Renal pelvis (tissue), 1 donor: ENCODE measurements at regions not wholly inside any gene's neighbourhood (a gene's known extent, or its start where the extent isn't known, plus 50 kb on each side); places are given as distances from the start of the nearest gene placed in this dataset.
A peak's percentile ranks its signal among the peaks of the same experiment; 100 is the strongest.
"Not testable (repeated sequence)": the region's sequence is repeated elsewhere in the genome, so short reads cannot be mapped to it uniquely, and the experiment has no call there.

ENCODE experiments used
- DNase-seq: peaks from one replicate; pipeline ENCODE4 v3.0.0-alpha.2; 2013

DNA sequence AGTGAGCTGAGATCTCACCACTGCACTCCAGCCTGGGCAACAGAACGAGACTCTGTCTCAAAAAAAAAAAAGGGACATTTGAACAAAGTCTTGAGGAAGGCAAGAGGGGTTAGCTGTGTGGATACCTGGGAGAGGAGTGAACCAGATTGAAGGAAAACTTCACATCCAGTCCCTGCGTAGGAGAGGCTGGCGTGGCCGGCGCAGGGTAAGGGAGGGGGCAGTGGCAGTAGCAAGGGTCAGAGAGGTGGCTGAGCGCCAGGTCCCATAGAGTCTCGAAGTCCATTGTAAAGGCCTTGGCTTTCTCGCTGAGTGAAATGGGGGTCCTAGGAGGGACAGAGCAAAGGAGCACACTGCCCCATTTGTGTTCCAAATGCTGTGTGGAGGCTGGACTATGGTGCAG is 171.8 kb upstream of the WSCD1 start:
- no peak for DNase-seq

DNA sequence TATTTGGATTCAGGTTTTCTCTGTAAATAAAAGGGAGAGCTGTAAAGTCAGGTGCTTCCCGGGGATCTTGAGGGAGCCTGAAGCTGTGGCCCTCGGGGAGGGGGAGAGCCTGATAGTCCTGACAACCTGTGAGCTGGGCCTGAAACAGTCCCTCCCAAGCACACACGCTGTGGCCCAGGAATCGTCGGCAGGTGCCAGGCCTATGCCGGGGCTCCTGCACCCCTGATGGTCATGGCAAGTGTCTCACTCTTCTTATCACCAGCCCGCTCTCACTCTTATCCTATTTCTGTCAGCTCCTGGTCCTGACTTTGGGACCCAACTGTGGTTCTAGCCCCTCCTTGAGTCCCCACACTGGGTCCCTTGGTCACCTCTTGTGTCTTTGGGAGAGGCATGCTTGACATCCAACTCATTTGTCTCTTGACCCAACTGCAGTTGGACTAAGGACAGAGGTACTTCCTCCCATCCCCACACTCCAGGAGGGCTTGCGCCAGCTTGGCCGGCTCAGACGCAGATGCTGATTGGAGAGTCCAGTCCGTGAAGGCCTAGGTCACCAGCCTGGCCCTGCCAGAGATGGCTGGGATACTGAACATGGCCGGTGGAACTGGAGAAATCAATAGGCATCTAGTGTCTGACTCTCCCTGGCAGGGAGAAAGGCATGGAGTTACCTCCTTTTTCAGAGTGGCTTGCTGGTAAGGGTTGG is 170.5 kb upstream of the WSCD1 start:
- DNase-seq: no peak

DNA sequence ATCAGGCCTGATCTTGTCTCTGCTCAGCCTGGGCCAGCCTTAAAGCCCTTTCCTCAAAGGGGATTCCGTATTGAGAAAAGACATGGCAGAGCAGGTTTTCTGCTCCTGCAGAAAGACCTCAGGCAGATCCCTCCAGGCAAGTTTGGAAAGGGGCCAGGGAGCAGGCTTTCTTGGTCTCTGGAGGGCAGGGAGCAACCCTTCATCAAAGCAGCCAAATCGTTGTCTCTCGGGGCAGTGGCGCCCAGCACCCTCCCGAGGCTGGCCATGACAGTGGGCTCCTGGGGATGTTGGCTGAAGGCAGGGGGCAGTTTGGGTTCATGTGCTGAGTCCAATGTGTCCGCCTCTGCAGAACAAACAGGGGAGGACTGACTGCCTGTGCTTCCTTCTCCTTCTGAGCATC is 168.4 kb upstream of the WSCD1 start:
- DNase-seq: peak; percentile 19

DNA sequence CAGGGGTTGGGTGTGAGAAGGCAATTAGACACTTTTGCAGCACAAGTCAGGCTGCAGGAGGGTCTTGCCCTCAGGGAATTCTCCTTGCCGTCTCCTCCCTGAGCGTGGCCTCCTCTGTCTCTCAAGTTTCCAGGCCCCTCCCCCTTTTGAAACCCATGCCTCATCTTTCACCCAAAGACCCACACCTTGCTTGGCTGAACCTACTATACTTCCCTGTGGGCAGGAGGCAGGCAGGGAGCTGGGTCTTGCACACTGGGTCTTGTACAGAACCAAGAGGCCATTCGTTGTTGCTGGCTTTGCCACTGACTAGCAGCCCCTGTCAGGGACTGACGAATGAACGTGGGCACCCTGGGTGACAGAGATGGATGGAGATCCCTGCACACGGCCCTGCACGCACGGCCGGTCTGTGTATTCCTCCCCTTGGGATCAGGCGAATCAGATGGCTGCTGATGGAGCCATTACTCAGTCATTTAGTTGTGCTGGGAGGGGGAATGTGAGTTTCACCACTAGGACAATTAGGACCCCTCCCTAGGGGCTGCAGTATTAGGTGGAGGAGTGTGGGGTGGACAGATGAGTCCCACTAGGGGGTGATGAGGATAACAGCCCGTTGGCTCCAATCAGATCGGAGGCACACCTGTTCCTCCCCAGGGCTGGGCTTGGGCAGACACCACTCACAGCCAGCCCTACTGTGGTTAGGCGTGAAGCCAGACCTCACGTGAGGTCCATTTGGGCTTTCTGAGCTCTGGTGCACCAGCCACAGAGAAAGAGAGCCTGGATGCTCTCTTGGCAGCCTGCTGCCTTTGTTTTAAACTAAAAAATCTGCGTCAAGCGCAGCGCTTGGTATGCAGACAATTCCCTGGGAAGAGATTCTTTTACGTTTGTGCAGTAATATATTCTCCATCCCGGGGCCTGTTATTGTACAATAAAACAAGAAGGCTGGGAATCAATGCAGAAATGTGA is 167.7 kb upstream of the WSCD1 start:
- DNase-seq: peak; percentile 47

DNA sequence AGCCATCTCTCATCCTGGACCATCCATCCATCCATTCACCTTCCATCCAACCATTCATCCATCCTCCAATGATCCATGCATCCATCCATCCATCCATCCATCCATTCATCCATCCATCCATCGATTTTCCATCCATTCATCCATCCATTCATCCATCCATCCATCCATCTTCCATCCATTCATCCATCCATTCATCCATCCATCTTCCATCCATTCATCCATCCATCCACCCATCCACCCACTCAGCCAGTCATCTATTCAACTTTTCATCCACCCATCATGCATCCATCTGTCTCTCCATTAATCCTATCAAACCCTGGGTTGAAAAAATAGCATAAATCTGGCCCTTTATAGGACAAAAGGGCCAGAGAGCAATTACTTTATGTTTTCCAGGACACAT is 158.3 kb upstream of the WSCD1 start:
- no peak for DNase-seq

DNA sequence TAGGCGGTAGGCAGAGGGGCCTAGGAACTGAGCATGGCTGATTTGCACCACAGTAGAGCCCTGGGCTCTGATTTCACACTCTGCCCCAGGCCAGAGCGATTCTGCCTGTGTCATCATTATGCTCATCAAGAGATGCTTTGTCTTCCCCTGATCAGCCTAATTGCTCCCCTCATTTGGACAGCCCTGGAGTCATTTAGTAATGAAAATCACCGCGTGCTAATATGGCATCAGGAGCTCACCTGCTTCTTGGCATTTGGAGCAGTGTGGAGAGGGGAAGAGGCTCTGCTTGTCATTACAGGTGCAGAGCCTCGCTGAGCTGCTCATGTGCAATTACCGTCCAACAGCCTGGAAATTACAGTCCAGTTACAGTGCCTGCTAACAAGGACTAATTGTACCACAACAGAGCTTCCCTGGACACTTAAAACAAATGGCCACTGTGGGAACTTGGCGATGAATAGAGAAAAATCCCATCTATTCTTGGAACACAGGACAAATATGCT is 157.1 kb upstream of the WSCD1 start:
- no peak for DNase-seq

DNA sequence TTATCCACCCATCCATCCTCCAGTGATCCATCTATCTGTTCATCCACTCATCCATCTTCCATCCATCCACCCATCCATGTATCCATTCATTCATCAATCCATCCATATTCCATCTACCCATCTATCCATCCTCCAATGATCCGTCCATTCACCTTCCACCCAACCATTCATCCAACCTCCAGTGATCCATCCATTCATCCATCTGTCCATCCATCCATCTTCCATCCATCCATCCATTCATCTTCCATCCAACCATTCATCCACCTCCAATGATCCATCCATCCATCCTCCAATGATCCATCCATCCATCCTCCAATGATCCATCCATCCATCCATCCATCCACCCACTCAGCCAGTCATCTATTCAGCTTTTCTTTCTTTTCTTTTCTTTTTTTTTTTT is 156.5 kb upstream of the WSCD1 start:
- no peak for DNase-seq

DNA sequence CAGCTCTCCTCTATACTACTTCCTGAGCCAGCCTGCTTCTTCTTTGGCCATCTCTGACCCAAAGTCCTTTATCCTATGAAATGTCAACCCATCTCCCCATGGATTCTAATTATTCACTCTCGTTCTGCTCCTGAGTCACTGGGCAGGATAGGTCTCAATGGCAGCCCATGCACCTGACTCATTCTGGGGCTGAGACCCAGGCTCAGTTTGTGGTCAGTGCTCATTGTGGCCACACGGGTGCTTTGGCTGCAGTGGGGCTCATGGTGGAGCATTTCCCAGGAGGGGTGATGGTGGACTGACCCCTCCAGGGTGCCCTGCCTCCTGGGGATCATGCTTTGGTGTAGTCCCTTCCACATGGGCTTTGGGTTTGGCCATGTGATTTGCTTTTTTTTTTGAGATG is 154.8 kb upstream of the WSCD1 start:
- DNase-seq: no peak

DNA sequence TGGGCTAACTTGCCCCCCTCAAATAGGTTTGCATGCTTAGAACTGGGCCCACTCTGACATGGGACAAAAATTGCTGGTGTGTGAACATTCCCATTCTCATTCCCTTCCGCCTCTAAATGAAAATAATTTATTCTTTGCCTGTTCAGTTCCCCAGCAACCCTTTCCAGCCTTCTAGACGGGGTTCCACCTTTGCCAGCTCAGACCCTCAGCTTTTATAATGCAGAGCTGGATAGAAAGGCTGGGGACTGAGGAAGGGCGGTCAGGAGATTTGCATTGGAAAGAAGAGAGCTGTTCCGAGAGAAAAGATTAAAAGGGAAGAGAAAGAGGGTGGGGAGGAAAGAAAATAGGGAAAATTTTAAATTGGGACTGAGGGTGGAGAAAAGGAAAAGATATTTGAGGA is 151.1 kb upstream of the WSCD1 start:
- no peak for DNase-seq

DNA sequence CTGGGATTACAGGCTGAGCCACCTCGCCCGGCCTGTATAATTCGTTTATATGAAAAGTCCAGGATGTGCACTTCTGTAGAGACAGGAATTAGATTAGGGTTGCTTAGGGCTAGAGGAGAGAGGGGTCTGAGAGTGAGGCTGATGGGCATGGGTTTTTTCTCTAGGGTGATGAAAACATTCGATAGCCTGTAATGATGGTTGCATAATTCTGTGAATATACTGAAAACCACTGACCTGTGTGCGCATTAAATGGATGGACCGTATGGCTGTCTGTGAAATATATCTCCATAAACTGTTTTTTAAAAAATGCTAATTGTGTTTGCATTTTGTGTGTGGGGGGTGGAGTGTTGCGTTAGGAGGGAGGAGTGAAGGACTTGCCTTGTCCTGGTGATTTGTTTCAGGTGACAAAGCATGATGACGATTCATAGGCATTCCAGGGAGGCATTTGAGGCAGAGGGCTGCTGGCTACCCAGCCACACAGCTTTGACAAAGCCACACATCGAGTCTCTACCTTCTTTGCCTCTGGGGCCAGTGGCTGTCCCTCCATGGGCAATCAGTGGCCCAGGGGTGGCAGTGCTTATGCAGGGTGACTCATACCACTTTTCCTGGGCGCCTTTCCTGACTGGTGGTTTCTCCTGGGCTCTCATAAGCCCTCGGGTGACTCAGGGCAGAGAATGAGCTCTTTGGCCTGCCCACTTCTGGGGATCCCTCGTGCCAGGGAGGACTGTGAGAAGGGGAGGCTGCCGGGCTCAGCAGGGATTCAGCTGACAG is 148.5 kb upstream of the WSCD1 start:
- no peak for DNase-seq

DNA sequence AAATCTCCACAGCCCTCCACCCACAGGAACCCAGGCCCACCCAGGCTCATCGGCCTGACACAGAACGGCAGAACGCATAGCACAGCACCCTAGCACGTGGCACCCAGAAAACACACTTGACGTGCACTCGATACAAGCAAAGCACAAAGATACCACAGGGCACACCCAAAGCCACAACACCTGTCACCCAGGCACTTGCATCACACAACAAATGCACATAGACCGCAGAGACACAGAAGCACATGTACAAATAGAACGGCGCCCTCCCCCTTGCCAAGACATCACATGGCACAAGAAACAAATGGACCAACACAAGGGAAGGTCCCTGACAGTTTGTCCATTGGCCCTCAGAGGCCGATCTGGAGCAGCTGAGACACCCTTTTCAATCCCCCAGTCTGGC is 147.7 kb upstream of the WSCD1 start:
- DNase-seq: no peak

DNA sequence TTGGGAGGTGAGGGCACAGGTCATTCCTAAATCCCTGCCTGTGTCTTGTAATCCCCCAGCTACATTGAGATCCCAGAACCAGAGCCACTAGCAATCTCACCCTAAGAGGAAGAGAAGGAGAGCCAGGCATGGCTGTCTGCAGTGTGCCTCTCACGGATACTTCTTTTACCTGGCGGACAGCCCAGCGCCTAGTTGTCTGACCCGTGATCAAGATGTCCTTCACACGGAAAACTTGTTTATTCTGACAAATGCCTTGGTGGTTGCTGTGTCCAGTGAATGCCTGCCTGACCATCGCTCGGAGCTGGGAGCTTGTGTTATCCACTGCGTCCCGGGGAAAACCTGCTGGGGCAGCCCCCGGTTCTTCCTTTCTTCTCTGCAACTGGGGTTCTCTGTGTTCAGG is 140.5 kb upstream of the WSCD1 start:
- no peak for DNase-seq

DNA sequence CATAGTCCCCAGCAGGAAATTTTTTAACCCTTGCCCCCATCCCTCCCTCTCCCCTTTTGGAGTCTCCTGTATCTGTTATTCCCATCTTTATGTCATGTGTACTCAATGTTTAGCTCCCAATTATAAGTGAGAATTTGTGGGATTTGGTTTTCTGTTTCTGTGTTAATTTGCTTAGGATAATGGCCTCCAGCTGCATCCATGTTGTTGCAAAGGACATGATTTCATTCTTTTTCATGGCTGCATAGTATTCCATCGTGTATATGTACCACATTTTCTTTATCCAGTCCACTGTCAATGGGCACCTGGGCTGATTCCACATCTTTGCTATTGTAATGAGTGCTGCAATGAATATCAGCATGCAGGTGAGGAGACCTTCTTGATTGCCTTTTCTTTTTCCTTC is 139.6 kb upstream of the WSCD1 start:
- not testable (repeated sequence) for DNase-seq

DNA sequence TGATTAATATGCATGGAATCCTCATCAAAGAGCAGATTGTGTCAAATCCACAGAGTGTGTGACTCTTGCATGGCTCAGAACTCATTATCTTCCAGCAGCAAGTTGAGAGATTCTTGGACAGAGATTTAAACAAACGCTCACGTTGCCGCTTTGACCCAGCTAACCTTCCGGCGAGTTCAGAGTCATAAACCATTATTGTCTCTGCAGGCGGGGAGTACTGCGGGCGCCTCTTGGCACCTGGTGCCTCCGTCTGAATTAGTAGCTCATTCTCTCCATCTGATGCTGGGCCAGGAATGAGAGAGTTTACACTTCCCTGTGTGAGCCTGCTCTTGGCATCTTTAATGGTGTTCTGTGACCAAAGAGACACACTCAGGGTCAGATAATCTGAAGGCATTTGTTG is 138.6 kb upstream of the WSCD1 start:
- DNase-seq: peak; percentile 48

DNA sequence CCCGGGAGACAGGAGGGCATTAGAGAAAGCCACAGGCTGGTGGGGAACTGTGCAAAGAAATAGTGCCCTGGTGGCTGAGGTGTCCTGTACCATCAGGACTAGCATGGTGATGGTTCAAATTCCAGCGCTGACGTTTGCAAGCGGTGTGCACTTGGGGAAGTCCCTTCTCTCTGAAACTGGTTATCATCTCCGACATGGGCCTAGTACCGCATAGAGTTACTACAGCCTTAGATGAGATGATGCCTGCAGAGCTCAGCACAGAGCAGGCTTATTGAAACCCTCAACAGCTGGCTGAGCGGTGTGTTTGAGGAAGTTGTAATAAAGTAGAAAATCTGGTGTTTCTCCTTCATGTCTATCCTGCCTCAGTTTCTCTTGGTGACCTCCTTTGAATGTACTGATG is 136.7 kb upstream of the WSCD1 start:
- DNase-seq: no peak

DNA sequence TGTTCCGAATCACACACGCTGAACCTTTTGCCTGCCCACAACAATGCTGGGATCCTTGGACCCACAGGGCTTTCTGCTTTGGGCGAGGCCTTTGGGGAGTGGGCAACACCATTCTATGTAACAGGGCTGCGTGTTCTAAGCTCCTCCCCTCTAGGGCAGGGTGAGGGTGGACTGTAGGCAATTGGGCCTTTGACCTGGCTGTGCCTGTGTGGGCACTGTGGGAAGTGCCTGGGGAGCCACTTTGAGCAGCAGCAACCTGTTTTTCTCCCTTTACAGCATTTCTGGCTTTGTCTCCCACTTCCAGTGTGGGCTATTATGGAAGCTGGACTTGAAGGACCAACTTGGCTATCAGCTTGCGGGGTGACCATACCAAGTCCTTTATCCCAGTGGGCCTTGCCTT is 128.9 kb upstream of the WSCD1 start:
- DNase-seq: no peak

DNA sequence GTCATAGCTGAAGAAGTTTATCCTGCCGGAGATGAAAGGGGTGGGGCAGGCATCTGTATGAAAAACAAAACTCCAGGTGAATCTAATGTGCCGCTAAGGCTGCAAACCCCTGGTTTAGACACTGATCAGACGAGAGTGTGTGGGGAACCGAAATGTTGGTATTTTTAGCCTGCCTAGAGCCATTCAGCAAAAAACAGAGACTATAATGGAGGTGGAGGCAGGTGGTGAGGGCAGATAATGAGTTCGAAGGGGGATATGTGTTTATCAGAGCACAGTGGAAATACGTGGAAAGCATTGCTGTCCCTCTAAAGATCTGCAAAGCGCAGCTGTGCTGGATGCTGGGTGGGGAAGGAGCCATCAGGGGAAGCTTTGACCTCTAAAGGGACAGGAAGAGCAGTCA is 127.5 kb upstream of the WSCD1 start:
- DNase-seq: no peak

DNA sequence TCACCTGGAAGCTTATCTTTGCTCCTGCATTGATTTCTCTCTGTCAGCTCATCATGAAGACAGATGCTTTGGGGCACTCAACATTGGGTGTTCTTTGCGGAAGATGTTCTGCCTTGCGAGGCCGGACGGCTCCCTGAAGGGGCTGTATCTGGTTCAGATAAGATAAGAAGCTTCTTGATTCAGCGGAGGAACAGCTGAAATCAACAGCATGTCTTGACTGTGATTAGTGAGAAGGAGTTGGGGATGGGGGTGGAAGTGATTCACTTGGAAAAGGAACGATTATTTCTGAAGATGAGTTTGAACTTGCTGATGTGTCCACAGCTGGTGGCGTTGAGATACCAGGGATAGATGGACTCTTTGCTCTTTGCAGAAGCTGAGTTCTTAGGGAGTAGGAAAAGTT is 126.9 kb upstream of the WSCD1 start:
- no peak for DNase-seq

DNA sequence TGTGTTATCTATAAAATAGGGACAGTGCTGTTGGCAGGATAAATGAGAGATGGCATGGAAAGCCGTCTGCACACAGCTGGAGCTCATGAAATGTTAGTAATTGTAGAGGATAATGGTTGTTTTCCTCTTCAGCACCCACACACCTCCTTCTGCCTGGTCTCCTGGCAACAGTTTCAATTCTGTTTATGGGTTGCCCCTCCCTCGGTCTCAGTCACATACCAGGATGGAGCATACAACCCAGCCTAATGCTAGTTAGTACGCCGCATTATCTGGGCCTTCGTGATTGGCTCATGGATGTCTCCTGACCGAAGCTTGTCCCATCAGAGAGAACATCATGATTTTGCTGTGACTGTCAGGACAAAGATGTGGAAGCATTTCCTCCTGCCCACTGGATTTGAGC is 126.2 kb upstream of the WSCD1 start:
- no peak for DNase-seq

DNA sequence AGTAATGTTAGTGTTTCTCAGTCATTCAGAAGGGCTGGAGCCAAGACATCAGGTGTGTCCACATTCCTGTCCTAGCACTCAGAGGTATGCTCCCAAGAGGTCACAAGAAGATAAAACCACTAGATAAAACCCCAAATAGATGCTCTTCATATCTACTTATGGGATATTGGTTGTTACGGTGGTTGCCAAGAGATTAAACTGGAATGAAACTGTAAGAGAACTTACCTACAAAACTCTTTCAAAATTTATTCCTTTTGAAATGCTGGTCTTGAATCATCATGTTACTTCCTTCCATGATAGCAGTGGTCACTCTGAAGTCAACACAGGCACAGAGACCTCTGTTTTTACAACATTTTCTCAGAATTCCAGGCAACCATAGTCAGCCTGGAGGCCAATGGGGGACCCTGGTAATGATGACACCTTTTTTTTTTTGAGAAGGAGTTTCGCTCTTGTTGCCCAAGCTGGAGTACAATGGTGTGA is 122.4 kb upstream of the WSCD1 start:
- no peak for DNase-seq

DNA sequence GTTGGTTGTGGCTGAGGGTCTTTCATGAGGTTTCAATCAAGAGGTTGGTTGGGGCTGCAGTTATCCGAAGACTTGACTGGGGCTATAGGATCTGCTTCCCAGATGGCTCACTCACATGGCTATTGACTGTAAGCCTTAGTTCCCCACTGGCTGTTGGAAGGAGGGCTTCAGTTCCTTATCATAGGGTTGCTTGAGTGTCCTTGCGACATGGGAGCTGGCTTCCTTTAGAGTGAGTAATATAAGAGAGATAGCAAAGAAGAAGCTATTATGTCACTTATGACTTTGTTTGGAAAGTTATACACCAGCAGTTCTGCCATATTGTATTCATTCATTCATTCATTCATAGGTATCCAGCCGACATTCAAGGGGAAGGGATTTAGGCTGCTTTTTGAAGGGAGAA is 121.4 kb upstream of the WSCD1 start:
- DNase-seq: no peak

DNA sequence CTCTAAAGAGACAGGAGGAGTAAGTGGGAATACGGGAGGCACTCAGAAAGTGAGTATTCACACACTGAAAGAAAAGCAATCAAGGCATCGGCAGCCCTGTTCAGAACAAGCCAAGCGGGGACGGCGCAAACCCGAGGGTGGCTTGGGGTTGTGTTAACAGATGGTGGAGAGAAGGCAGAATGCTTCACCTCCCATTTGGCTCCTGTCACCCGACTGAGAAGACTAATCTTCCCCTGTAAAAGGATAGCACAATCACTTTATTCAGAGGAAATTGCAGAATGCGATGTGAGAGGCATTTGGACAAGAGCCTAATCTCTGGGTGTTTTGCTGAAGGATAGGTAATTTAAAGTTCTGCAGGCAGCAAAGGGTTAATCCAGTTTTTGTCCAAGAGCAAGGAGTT is 119.3 kb upstream of the WSCD1 start:
- no peak for DNase-seq
